ENCODE measurements at regions not wholly inside any gene's neighbourhood (a gene's known extent, or its start where the extent isn't known, plus 50 kb on each side); places are given as distances from the start of the nearest gene placed in this dataset.
A peak's percentile ranks its signal among the peaks of the same experiment; 100 is the strongest.

- Mint-ChIP-seq H3K27me3 (ENCODE audit: unreplicated experiment) (no peaks in the 10 kb centered on the region), H3K4me3 (ENCODE audit: unreplicated experiment) (no peak overlapping the region), H3K9me3 (ENCODE audit: unreplicated experiment) (peaks cover 2% of the 10 kb centered on the region), H3K36me3 (ENCODE audit: unreplicated experiment) (no peaks in the 10 kb centered on the region), H3K27ac (ENCODE audit: unreplicated experiment) (peak overlapping the region; percentile 36), H3K4me1 (ENCODE audit: low read depth, unreplicated experiment) (no peaks in the 10 kb centered on the region)
- DNase-seq = no peak
- TF ChIP-seq CTCF (IDR thresholded peaks at IDR 0.05; ENCODE audit: partially characterized antibody, unreplicated experiment) = no peak
These were observed 434.6 kb upstream of the NXPH2 start for GRCh38 chr2:139214801-139215200.

GRCh38 chr2:139209586-139209985 lies 429.4 kb upstream of the NXPH2 start:
- Mint-ChIP-seq H3K36me3 (ENCODE audit: unreplicated experiment) (no peaks in the 10 kb centered on the region), H3K9me3 (ENCODE audit: unreplicated experiment) (no peaks in the 10 kb centered on the region), H3K27me3 (ENCODE audit: unreplicated experiment) (no peaks in the 10 kb centered on the region), H3K27ac (ENCODE audit: unreplicated experiment) (no peak overlapping the region), H3K4me1 (ENCODE audit: low read depth, unreplicated experiment) (no peaks in the 10 kb centered on the region), H3K4me3 (ENCODE audit: unreplicated experiment) (no peak overlapping the region)
- no peak for TF ChIP-seq CTCF (IDR thresholded peaks at IDR 0.05; ENCODE audit: partially characterized antibody, unreplicated experiment)
- no peak for DNase-seq

GRCh38 chr2:139201516-139201915 lies 421.3 kb upstream of the NXPH2 start:
- no peak for DNase-seq
- no peaks in the 10 kb centered on the region for H3K9me3 Mint-ChIP-seq (ENCODE audit: unreplicated experiment)
- no peak overlapping the region for H3K4me3 Mint-ChIP-seq (ENCODE audit: unreplicated experiment)
- peaks cover 2% of the 10 kb centered on the region for H3K27me3 Mint-ChIP-seq (ENCODE audit: unreplicated experiment)
- no peak for TF ChIP-seq CTCF (IDR thresholded peaks at IDR 0.05; ENCODE audit: partially characterized antibody, unreplicated experiment)
- no peaks in the 10 kb centered on the region for H3K4me1 Mint-ChIP-seq (ENCODE audit: low read depth, unreplicated experiment)
- no peak overlapping the region for H3K27ac Mint-ChIP-seq (ENCODE audit: unreplicated experiment)
- H3K36me3 Mint-ChIP-seq (ENCODE audit: unreplicated experiment) = no peaks in the 10 kb centered on the region

DNA sequence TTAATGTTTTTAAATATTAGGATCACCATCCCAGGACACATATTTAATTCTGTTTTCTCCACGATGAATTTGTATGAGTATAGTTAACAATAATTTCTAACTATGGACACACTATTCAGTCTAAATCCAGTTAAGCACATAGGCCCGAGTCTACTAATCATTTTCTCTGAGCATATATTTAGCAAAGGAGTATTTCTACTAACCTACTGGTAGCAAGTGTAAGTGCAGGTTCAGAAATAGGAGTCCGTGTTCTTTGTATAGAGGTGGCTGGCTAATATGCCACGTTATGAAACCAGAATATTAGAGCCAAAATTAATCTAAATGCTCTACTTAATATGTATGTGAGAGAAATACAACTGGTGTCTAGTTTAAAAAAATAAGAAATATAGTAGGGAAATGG lies 416.6 kb upstream of the NXPH2 start:
- peaks cover 10% of the 10 kb centered on the region for H3K4me1 Mint-ChIP-seq (ENCODE audit: low read depth, unreplicated experiment)
- TF ChIP-seq CTCF (IDR thresholded peaks at IDR 0.05; ENCODE audit: partially characterized antibody, unreplicated experiment) = peak; percentile 72
- no peak overlapping the region for H3K27ac Mint-ChIP-seq (ENCODE audit: unreplicated experiment)
- H3K36me3 Mint-ChIP-seq (ENCODE audit: unreplicated experiment) = no peaks in the 10 kb centered on the region
- no peaks in the 10 kb centered on the region for H3K9me3 Mint-ChIP-seq (ENCODE audit: unreplicated experiment)
- DNase-seq = no peak
- H3K27me3 Mint-ChIP-seq (ENCODE audit: unreplicated experiment) = peaks cover 2% of the 10 kb centered on the region
- no peak overlapping the region for H3K4me3 Mint-ChIP-seq (ENCODE audit: unreplicated experiment)

DNA sequence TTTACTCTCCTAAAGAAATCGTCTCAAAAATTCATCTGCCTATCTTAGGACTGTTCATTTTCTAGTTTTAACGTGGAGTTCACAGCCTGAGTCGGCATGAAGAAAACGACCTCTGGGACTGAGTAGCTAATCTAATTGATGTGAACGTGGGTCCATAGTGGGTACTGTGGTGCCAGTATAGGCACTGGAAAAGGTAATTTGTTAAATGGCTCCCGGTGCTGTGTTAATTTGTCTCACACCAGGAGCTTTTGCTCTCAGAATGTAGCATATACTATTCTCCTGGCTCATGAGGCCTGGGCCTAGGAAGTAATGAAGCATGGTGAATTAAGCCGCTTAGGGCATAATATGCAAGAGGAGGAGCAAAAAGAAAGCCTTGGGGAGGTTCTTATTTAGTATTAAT lies 414.4 kb upstream of the NXPH2 start:
- H3K27ac Mint-ChIP-seq (ENCODE audit: unreplicated experiment) = no peak overlapping the region

More for the DNA sequence above, 414.4 kb upstream of the NXPH2 start:
- peaks cover 10% of the 10 kb centered on the region for H3K4me1 Mint-ChIP-seq (ENCODE audit: low read depth, unreplicated experiment)
- H3K36me3 Mint-ChIP-seq (ENCODE audit: unreplicated experiment) = no peaks in the 10 kb centered on the region
- no peak overlapping the region for H3K4me3 Mint-ChIP-seq (ENCODE audit: unreplicated experiment)
- H3K27me3 Mint-ChIP-seq (ENCODE audit: unreplicated experiment) = peaks cover 2% of the 10 kb centered on the region
- TF ChIP-seq CTCF (IDR thresholded peaks at IDR 0.05; ENCODE audit: partially characterized antibody, unreplicated experiment) = no peak
- H3K9me3 Mint-ChIP-seq (ENCODE audit: unreplicated experiment) = no peaks in the 10 kb centered on the region
- DNase-seq = no peak

Measured in glutamatergic neuron (in vitro differentiated cells).